GM23338 (cell line): ENCODE measurements at regions not wholly inside any gene's neighbourhood (a gene's known extent, or its start where the extent isn't known, plus 50 kb on each side); places are given as distances from the start of the nearest gene placed in this dataset.

Experiments
- ATAC-seq: fragments of 200-7000 bp; cut with Tn5 transposase; 3 replicates; pipeline ENCODE4 v1.9.1; 2020
- DNase-seq: peaks from one replicate; pipeline ENCODE4 v3.0.0-alpha.2; 2015; ENCODE audit warnings: low spot score
- H2AFZ ChIP-seq: fragments of 200-600 bp; sonication (generic); 2 replicates; pipeline ENCODE4 v1.8.0; 2016; ENCODE audit warnings: antibody characterized with exemption, mild to moderate bottlenecking, moderate library complexity
- H3F3A ChIP-seq: fragments of 200-600 bp; sonication (generic); replicated peaks from 2 replicates; pipeline ENCODE4 v1.8.0; 2017; ENCODE audit warnings: antibody characterized with exemption, mixed run types, low read depth
- H3K27ac ChIP-seq: fragments of 200-600 bp; sonication (generic); 2 replicates; pipeline ENCODE4 v1.6.1; 2016; ENCODE audit warnings: low read depth
- H3K27me3 ChIP-seq: fragments of 200-600 bp; sonication (generic); 2 replicates; pipeline ENCODE4 v1.8.0; 2016; ENCODE audit warnings: mild to moderate bottlenecking, mixed run types, moderate library complexity; ENCODE audit not compliant: insufficient read depth
- H3K36me3 ChIP-seq: fragments of 200-600 bp; sonication (generic); 2 replicates; pipeline ENCODE4 v1.8.0; 2016; ENCODE audit warnings: mild to moderate bottlenecking; ENCODE audit not compliant: insufficient read depth
- H3K4me1 ChIP-seq: fragments of 200-600 bp; sonication (generic); 2 replicates; pipeline ENCODE4 v1.8.0; 2016; ENCODE audit warnings: mild to moderate bottlenecking, moderate library complexity; ENCODE audit not compliant: insufficient read depth
- H3K4me2 ChIP-seq: fragments of 200-600 bp; sonication (generic); 2 replicates; pipeline ENCODE4 v1.7.1; 2017; ENCODE audit warnings: mixed run types
- H3K4me3 ChIP-seq: fragments of 200-600 bp; sonication (generic); 2 replicates; pipeline ENCODE4 v1.6.1; 2016; ENCODE audit warnings: mixed run types
- H3K79me2 ChIP-seq: fragments of 200-600 bp; sonication (generic); replicated peaks from 2 replicates; pipeline ENCODE4 v1.8.0; 2017; ENCODE audit warnings: mild to moderate bottlenecking; ENCODE audit not compliant: insufficient read depth
- H3K9me2 ChIP-seq: fragments of 200-600 bp; sonication (generic); 2 replicates; pipeline ENCODE4 v1.8.0; 2017; ENCODE audit not compliant: insufficient read depth
- H4K20me1 ChIP-seq: fragments of 200-600 bp; sonication (generic); replicated peaks from 2 replicates; pipeline ENCODE4 v1.8.0; 2017; ENCODE audit warnings: mild to moderate bottlenecking; ENCODE audit not compliant: insufficient read depth
- H3K27ac Mint-ChIP-seq: 2 replicates; pipeline ENCODE4 v1.8.0; 2020; ENCODE audit warnings: inconsistent platforms, mild to moderate bottlenecking, moderate library complexity, mixed read lengths
- H3K27me3 Mint-ChIP-seq: 3 replicates; pipeline ENCODE4 v1.8.0; 2022; ENCODE audit warnings: low read depth, mild to moderate bottlenecking, moderate library complexity, mixed read lengths, inconsistent platforms; ENCODE audit not compliant: insufficient read depth, poor library complexity
- H3K36me3 Mint-ChIP-seq: 3 replicates; pipeline ENCODE4 v1.8.0; 2021; ENCODE audit warnings: low read depth, mild to moderate bottlenecking, inconsistent platforms, moderate library complexity, mixed read lengths
- H3K4me1 Mint-ChIP-seq: 3 replicates; pipeline ENCODE4 v1.8.0; 2020; ENCODE audit warnings: mild to moderate bottlenecking, inconsistent platforms, mixed read lengths
- H3K4me3 Mint-ChIP-seq: 3 replicates; pipeline ENCODE4 v1.8.0; 2021; ENCODE audit warnings: moderate library complexity, mild to moderate bottlenecking, inconsistent platforms, mixed read lengths
- H3K9me3 Mint-ChIP-seq: 3 replicates; pipeline ENCODE4 v1.8.0; 2020; ENCODE audit warnings: moderate library complexity, mild to moderate bottlenecking, inconsistent platforms, mixed read lengths
- EZH2 ChIP-seq: fragments of 200-600 bp; sonication (generic); IDR thresholded peaks from one replicate; pipeline ENCODE4 v1.8.0; 2017; ENCODE audit warnings: antibody characterized with exemption, mild to moderate bottlenecking, low read depth; ENCODE audit not compliant: unreplicated experiment
- EZH2phosphoT487 ChIP-seq: fragments of 200-600 bp; sonication (generic); IDR thresholded peaks from one replicate; pipeline ENCODE4 v1.8.1; 2018; ENCODE audit warnings: antibody characterized with exemption; ENCODE audit not compliant: unreplicated experiment
- JUNB ChIP-seq: IDR thresholded peaks from one replicate; pipeline ENCODE4 v1.6.1; 2016; ENCODE audit warnings: antibody characterized with exemption; ENCODE audit not compliant: unreplicated experiment
- NANOG ChIP-seq: IDR thresholded peaks from 2 replicates; pipeline ENCODE4 v1.6.1; 2016; ENCODE audit warnings: antibody characterized with exemption, borderline replicate concordance
- POLR2AphosphoS5 ChIP-seq: IDR thresholded peaks from 2 replicates; pipeline ENCODE4 v1.6.1; 2016; ENCODE audit warnings: antibody characterized with exemption, low read depth
- REST ChIP-seq: IDR thresholded peaks from one replicate; pipeline ENCODE4 v1.6.1; 2018; ENCODE audit warnings: antibody characterized with exemption; ENCODE audit not compliant: unreplicated experiment
- ZNF331 ChIP-seq: fragments of 250-450 bp; sonication (Bioruptor Pico); IDR thresholded peaks from 2 replicates; pipeline ENCODE4 v1.5.0; 2020; ENCODE audit warnings: low read depth, mild to moderate bottlenecking, moderate library complexity
- ZNF462 ChIP-seq: fragments of 250-450 bp; sonication (Bioruptor Pico); IDR thresholded peaks from 2 replicates; pipeline ENCODE4 v1.5.0; 2020; ENCODE audit warnings: mild to moderate bottlenecking, moderate library complexity

- Histone ChIP-seq H3K27me3 (no peaks in the 10 kb centered on the region), H4K20me1 (no peaks in the 10 kb centered on the region), H3K27ac (no peak overlapping the region), H3K4me2 (0 out of 2 replicates have a peak overlapping the region, but pooled peaks have one; percentile 60), H2AFZ (no peak overlapping the region), H3K4me3 (no peak overlapping the region), H3K4me1 (peaks cover 11% of the 10 kb centered on the region; the same call in 1 of the 2 replicates), H3K36me3 (no peaks in the 10 kb centered on the region), H3K79me2 (no peaks in the 10 kb centered on the region), H3F3A (no peaks in the 10 kb centered on the region), H3K9me2 (0 out of 2 replicates have a peak, but pooled peaks cover 9% of the 10 kb centered on the region)
- peak; percentile 41; the same call in 2 of the 3 replicates for ATAC-seq
- peaks cover 7% of the 10 kb centered on the region for H3K4me1 Mint-ChIP-seq
- H3K9me3 Mint-ChIP-seq, result peaks cover 6% of the 10 kb centered on the region
- no peaks in the 10 kb centered on the region for H3K27me3 Mint-ChIP-seq
- peaks cover 5% of the 10 kb centered on the region; the same call in 2 of the 3 replicates for H3K36me3 Mint-ChIP-seq
- TF ChIP-seq ZNF331 (no peak), EZH2phosphoT487 (no peak), ZNF462 (CRISPR knock-in tag) (peak; percentile 79; the same call in 1 of the 2 replicates), JUNB (no peak), EZH2 (no peak), POLR2AphosphoS5 (no peak), NANOG (no peak), REST (no peak)
- no peak overlapping the region for H3K4me3 Mint-ChIP-seq
- no peak overlapping the region for H3K27ac Mint-ChIP-seq
- peak; percentile 64 for DNase-seq
Measured at GRCh38 chr3:68467465-68467864, 464.9 kb downstream of the TAFA4 start.
